ENCODE measurements at regions not wholly inside any gene's neighbourhood (a gene's known extent, or its start where the extent isn't known, plus 50 kb on each side); places are given as distances from the start of the nearest gene placed in this dataset.

GRCh38 chr2:78677774-78678173 is 347.7 kb upstream of the REG3G start:
- no peak overlapping the region for H3K27ac ChIP-seq (ENCODE audit: extremely low read depth, low read depth, low read length)
- POLR2A ChIA-PET, result no interaction called here
- no peaks in the 10 kb centered on the region for H3K9me3 ChIP-seq (ENCODE audit: control insufficient read depth, insufficient read depth, low read depth, low read length)
- CTCF ChIA-PET, result no interaction called here
- H3K4me3 ChIP-seq (ENCODE audit: low read depth, low read length), result no peak overlapping the region
- H3K4me1 ChIP-seq (ENCODE audit: control insufficient read depth, insufficient read depth, low read length), result no peaks in the 10 kb centered on the region
- TF ChIP-seq ZNF707 (tag by site-specific recombination; IDR thresholded peaks at IDR 0.05), result no peak
- no peak for TF ChIP-seq ZNF132 (tag by site-specific recombination; IDR thresholded peaks at IDR 0.05; ENCODE audit: borderline replicate concordance)
- TF ChIP-seq ZNF777 (tag by site-specific recombination; IDR thresholded peaks at IDR 0.05; ENCODE audit: borderline replicate concordance), result no peak
- no peak for TF ChIP-seq ZNF776 (tag by site-specific recombination; IDR thresholded peaks at IDR 0.05; ENCODE audit: borderline replicate concordance)
- TF ChIP-seq ZBTB21 (tag by site-specific recombination; IDR thresholded peaks at IDR 0.05), result no peak
- TF ChIP-seq KLF7 (tag by site-specific recombination; IDR thresholded peaks at IDR 0.05; ENCODE audit: borderline replicate concordance), result no peak
- TF ChIP-seq ZNF660 (tag by site-specific recombination; IDR thresholded peaks at IDR 0.05), result no peak
- no peak for TF ChIP-seq GFI1B (tag by site-specific recombination; IDR thresholded peaks at IDR 0.05)
- TF ChIP-seq ZNF239 (tag by site-specific recombination; IDR thresholded peaks at IDR 0.05), result no peak
- TF ChIP-seq ZNF585B (tag by site-specific recombination; IDR thresholded peaks at IDR 0.05), result no peak
- TF ChIP-seq GLI2 (tag by site-specific recombination; IDR thresholded peaks at IDR 0.05; ENCODE audit: borderline replicate concordance, low read depth), result no peak
- no peak for TF ChIP-seq GLI4 (tag by site-specific recombination; IDR thresholded peaks at IDR 0.05)
- no peak for TF ChIP-seq SCRT2 (tag by site-specific recombination; IDR thresholded peaks at IDR 0.05)
- no peak for TF ChIP-seq KLF10 (tag by site-specific recombination; IDR thresholded peaks at IDR 0.05)
- TF ChIP-seq ZNF169 (tag by site-specific recombination; IDR thresholded peaks at IDR 0.05), result no peak
- TF ChIP-seq ATF2 (tag by site-specific recombination; IDR thresholded peaks at IDR 0.05; ENCODE audit: low read depth), result no peak
- TF ChIP-seq, protein P1, sequence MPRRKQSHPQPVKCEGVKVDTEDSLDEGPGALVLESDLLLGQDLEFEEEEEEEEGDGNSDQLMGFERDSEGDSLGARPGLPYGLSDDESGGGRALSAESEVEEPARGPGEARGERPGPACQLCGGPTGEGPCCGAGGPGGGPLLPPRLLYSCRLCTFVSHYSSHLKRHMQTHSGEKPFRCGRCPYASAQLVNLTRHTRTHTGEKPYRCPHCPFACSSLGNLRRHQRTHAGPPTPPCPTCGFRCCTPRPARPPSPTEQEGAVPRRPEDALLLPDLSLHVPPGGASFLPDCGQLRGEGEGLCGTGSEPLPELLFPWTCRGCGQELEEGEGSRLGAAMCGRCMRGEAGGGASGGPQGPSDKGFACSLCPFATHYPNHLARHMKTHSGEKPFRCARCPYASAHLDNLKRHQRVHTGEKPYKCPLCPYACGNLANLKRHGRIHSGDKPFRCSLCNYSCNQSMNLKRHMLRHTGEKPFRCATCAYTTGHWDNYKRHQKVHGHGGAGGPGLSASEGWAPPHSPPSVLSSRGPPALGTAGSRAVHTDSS (tag by site-specific recombination; IDR thresholded peaks at IDR 0.05), result no peak
- TF ChIP-seq ZBTB7A (tag by site-specific recombination; IDR thresholded peaks at IDR 0.05; ENCODE audit: low read depth), result no peak
- no peaks in the 10 kb centered on the region for H3K36me3 ChIP-seq (ENCODE audit: control insufficient read depth in 2 of 2, insufficient read depth in 1 of 2, low read length in 2 of 2)

GRCh38 chr2:78681386-78681785 is 344.1 kb upstream of the REG3G start:
- TF ChIP-seq ZFP69B (tag by site-specific recombination; IDR thresholded peaks at IDR 0.05), result no peak
- H3K9me3 ChIP-seq (ENCODE audit: control insufficient read depth, insufficient read depth, low read depth, low read length), result no peaks in the 10 kb centered on the region
- H3K4me1 ChIP-seq (ENCODE audit: control insufficient read depth, insufficient read depth, low read length), result no peaks in the 10 kb centered on the region
- ChIA-PET CTCF (no interaction called here), POLR2A (no interaction called here)
- no peak overlapping the region for H3K4me3 ChIP-seq (ENCODE audit: low read depth, low read length)
- no peak overlapping the region for H3K27ac ChIP-seq (ENCODE audit: extremely low read depth, low read depth, low read length)
- H3K36me3 ChIP-seq (ENCODE audit: control insufficient read depth in 2 of 2, insufficient read depth in 1 of 2, low read length in 2 of 2), result no peaks in the 10 kb centered on the region

DNA sequence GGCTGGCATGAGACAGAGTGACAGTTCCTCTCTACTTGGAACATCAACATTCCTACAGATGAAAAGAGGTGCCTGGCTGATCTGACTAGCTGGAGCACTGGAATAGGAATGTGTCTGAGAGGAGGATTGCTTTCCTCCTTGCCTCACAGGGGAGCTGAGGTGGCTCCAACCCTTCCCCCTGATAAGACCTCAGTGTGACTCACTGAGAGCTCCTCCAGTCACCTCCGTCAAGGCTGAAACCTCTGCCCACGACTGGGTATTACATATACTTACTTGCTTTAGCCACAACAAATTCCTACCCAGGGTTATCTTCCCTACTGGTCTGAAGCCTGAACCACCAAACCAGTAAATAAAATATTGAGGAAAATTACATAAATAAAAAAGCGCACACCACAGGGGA is 342.7 kb upstream of the REG3G start:
- Histone ChIP-seq H3K27ac (ENCODE audit: extremely low read depth, low read depth, low read length) (no peak overlapping the region), H3K4me1 (ENCODE audit: control insufficient read depth, insufficient read depth, low read length) (no peaks in the 10 kb centered on the region), H3K36me3 (ENCODE audit: control insufficient read depth in 2 of 2, insufficient read depth in 1 of 2, low read length in 2 of 2) (no peaks in the 10 kb centered on the region), H3K9me3 (ENCODE audit: control insufficient read depth, insufficient read depth, low read depth, low read length) (no peaks in the 10 kb centered on the region), H3K4me3 (ENCODE audit: low read depth, low read length) (no peak overlapping the region)
- ChIA-PET POLR2A (no interaction called here), CTCF (no interaction called here)
- TF ChIP-seq ZNF514 (tag by site-specific recombination; IDR thresholded peaks at IDR 0.05), result no peak

All from HEK293 (cell line).